ENCODE measurements at regions not wholly inside any gene's neighbourhood (a gene's known extent, or its start where the extent isn't known, plus 50 kb on each side); places are given as distances from the start of the nearest gene placed in this dataset.

GRCh38 chr12:91817517-91817916 lies 328.1 kb downstream of the BTG1 start:
- no peaks in the 10 kb centered on the region for H3K36me3 ChIP-seq (ENCODE audit: control insufficient read depth in 4 of 4, insufficient read depth in 3 of 4, low read depth in 1 of 4, low read length in 3 of 4)
- H3K9me3 ChIP-seq (ENCODE audit: control insufficient read depth in 4 of 4, low read length in 3 of 4): peaks cover 0 to 3% (median 0%) of the 10 kb centered on the region in 4 donors
- DNase-seq (ENCODE audit: low spot score): no peak
- H3K27ac ChIP-seq (ENCODE audit: low read depth in 1 of 2, low read length in 2 of 2): peak overlapping the region; percentile 80 to 91
- peaks cover 5 to 30% (median 25%) of the 10 kb centered on the region in 4 donors for H3K4me1 ChIP-seq (ENCODE audit: control insufficient read depth in 4 of 4, insufficient read depth in 4 of 4, low read length in 3 of 4)
- no peak overlapping the region for H3K9ac ChIP-seq (ENCODE audit: low read depth in 1 of 2, low read length in 2 of 2)
- TF ChIP-seq RAD21 (IDR thresholded peaks at IDR 0.05) (peak; percentile 61 to 75), CTCF (IDR thresholded peaks at IDR 0.05; ENCODE audit: low read depth, low read length, missing input control) (no peak), MAX (IDR thresholded peaks at IDR 0.05) (peak; percentile 76), TAF1 (conservative IDR thresholded peaks at IDR 0.05) (peak; percentile 88), HNF4G (IDR thresholded peaks at IDR 0.05) (peak; percentile 92), GABPA (IDR thresholded peaks at IDR 0.05 in 1 of 2, conservative IDR thresholded peaks at IDR 0.05 in 1 of 2) (peak in 1 of 2 donors; percentile 54), ZBTB33 (IDR thresholded peaks at IDR 0.05) (peak; percentile 91), EGR1 (IDR thresholded peaks at IDR 0.05; ENCODE audit: low read depth in 2 of 2) (peak in 1 of 2 donors; percentile 72), HNF4A (conservative IDR thresholded peaks at IDR 0.05) (peak; percentile 95), SP1 (IDR thresholded peaks at IDR 0.05) (peak; percentile 90), FOXA1 (IDR thresholded peaks at IDR 0.05) (peak; percentile 91), JUND (IDR thresholded peaks at IDR 0.05) (peak; percentile 88 to 90), ATF3 (IDR thresholded peaks at IDR 0.05) (peak; percentile 75), RXRA (IDR thresholded peaks at IDR 0.05) (peak; percentile 93 to 97), YY1 (IDR thresholded peaks at IDR 0.05) (peak; percentile 73), REST (IDR thresholded peaks at IDR 0.05) (peak; percentile 81), FOXA2 (IDR thresholded peaks at IDR 0.05) (peak; percentile 95), NR2F2 (IDR thresholded peaks at IDR 0.05) (peak; percentile 57)
- no peak overlapping the region for H3K4me3 ChIP-seq (ENCODE audit: low read depth in 1 of 3, low read length in 3 of 3)
- H3K27me3 ChIP-seq (ENCODE audit: control insufficient read depth in 4 of 4, insufficient read depth in 4 of 4, low read length in 3 of 4): no peaks in the 10 kb centered on the region
- WGBS: 31% methylated on average over 2 of the region's 2 CpGs

Data from liver (tissue), 8 donors.